GM11168 (cell line): ENCODE measurements at regions not wholly inside any gene's neighbourhood (a gene's known extent, or its start where the extent isn't known, plus 50 kb on each side); places are given as distances from the start of the nearest gene placed in this dataset.
"Not testable (repeated sequence)": the region's sequence is repeated elsewhere in the genome, so short reads cannot be mapped to it uniquely, and the experiment has no call there.

Source experiments
- in situ Hi-C: fragments of 300-500 bp; cut with MboI; formaldehyde crosslinking; loops from one replicate; pipeline ENCODE4 v1.12.0; 2022; ENCODE audit warnings: low sequenced_read_pairs; ENCODE audit not compliant: unreplicated experiment

DNA sequence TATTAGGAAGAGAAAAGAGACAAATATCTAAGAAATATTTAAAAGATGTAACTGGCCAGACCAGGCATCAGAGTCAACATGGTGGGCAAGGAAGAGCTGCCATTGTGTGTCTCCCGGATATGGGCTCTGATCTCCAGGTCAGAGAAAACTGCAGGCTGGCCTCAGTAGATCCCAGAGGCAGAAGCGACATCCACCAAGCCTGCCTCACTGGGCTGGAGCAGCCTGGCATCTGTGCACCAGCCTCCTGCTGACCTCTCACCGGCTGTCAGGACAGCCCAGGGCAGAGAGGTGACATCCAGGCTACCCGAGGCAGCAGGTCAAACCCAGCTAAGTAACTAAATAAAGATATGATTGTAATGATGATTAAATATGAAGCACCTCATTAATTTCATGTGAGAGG lies 162.8 kb upstream of the TNRC6C start:
- in situ Hi-C loops: no loop called here

DNA sequence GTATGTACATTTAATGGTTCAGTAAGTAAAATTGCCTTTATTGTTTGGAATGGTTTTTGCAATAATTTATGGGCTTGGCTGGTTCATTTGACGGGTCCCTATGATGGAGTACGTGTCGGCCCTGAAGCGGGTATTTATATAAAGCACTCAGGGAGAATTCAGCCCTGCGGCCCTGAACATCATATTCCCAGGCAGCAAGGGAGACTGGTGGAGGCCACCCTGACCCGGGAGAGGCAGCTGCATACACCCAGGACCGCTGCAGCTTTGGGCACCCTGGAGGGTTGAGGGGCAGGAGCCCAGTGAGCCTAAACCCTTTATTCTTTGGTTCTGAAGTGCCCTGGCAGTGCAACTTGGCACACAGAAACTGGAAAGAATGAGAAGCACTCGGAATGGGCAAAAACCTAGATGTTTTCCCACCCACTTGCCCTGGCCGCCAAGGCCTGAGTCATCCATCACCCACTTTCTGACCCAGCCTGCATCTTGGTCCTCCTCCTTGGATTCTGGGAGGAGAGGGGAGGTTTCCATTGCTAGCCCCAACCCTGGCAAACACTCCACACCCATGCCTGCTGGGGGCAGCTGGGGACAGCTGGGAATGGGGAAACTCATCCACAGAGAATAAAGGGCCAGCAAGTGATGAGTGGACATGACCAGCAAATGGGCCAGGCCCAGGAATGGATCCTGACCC lies 162.2 kb upstream of the TNRC6C start:
- in situ Hi-C loops: no loop called here

DNA sequence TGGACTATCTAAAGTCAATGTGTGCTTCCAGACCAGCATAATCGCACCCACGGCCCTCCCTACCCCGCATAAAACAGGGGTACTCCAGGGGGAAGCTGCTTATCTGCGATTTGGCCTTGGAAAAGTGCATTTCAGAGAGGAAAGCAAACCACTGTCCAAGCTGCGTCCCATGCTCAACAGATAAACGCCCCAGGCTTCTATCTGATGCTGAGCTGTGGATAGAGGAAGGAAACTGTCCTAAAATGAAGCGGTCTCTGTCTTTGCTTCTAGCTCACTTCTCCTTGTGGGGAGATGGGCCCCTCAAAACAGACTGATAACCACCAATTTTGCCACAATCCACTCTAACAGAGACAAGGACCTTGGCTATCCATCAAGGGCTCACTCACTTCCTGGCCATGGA lies 160.5 kb upstream of the TNRC6C start:
- in situ Hi-C loops: no loop called here

DNA sequence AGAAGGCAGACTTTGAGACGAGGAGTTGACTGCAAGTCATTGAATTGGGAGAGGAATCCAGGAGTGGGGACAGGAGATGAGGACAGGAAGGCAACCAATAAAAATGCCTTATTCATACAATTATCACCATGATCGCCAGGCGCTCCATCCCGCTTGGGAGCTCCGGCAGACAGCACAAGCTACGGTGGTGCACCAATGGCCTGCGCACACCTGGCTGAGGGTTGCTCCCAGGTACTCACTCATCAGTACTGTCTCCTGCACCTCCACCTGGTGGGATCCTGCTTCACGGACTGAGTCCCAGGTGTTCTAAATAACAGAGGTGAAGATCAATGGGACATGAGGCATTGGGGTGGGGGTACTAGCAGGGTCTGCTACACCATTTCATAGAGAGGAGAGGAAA lies 160.0 kb upstream of the TNRC6C start:
- in situ Hi-C loops: no loop called here

DNA sequence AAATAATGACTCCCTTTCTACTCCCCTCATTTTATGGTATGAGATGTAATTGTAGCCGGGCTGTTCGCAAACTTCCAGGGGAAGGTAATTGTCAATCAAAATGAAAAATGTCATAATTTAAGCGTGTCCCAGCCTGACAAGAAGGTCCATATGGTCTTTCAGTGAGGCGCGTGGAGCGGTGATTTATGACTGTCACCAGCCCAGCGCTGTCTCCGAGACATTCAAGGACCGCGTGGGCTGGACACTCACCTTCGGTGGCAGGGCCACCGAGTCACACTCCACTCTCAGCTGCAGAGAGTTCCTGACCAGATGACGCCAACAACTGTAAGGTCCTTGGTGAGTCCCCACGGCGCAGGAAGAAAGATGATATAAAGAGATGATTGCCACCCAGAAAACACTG lies 157.7 kb upstream of the TNRC6C start:
- in situ Hi-C loops: no loop called here

DNA sequence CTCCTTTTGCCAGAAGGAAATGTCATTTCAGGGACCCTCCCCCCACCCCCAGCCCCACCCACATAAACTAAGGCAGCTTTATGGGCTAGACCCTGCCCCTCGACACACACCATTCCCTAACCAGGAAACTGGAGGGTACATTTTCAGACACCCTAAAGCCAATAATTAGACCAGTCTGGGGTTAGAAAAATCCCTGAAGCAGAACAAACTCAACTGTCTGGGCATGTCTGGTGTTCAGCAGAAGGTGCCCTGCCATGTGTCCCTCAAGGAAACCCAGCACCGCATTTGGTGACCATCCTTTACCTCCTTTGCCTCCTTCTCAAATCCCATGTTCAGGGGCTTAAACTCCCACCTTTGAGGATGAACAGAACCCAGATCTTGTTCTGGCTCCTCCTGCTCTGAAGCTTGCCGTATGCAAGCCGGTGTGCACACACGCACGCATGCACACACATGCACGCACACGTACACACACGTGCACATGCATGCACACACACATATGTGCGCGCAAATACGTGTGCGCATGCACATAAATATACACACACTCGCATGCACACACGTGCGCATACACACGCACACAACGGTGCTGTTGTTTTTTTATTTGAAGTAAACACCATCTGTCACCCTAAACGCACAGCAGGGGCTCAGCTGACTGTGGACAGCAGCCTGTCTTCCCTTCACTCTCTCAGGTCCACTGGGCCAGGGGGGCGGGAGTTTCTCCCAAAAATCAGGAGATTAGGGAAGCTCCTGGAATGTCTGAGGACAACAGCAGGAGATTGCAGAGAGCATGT lies 156.8 kb upstream of the TNRC6C start:
- in situ Hi-C loops: no loop called here

DNA sequence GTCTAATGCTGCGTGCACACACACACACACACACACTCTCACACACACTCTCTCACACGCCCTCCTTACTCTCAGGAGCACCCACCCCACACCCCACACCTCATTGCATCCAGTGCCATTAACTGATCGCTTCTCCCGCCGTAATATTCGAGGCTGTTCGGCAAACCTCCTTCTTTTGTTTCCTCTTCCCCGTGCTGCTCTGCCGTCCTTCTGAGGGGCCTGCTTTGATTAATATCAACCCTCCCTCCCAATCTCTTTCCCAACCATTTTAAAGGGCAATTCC lies 156.2 kb upstream of the TNRC6C start:
- in situ Hi-C loops: no loop called here

DNA sequence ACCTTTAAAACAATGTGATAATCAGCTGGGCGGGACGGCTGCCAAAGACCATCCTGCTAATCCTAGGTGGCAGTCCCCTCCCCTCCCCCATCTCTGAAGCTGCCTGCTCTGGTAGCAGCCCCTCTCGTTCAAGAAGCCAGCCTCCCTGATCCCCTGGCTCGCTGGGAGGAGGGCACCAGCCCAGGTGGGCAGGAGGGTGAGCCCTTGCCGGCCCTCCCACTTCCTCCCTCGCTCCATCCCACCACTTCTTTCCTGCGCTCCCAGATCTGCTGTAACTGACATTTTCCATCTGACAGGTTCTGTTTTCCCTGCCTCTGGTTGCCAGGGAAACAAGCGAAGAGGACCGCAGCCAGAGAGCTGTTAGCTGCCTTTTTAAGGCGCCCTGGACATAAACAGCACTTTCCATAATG lies 155.7 kb upstream of the TNRC6C start:
- in situ Hi-C loops: no loop called here

DNA sequence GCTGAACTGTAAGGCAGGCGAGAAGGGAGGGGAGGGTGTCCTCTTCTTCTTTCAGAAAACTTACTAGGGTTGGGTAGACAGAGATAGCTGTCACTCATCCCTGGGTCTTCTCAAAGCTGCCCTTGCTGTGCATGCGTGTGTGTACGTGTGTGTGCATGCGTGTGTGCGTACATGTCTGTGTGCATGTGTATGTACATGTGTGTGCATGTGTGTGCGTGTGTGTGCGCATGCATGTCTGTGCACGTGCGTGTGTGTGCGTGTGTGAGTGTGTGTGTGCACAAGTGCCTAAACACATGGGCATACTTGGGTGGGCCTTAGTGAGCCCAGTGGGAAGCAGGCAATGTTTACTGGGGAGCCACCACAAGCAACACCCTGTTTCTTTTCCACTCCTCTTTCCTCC lies 154.8 kb upstream of the TNRC6C start:
- in situ Hi-C loops: no loop called here

DNA sequence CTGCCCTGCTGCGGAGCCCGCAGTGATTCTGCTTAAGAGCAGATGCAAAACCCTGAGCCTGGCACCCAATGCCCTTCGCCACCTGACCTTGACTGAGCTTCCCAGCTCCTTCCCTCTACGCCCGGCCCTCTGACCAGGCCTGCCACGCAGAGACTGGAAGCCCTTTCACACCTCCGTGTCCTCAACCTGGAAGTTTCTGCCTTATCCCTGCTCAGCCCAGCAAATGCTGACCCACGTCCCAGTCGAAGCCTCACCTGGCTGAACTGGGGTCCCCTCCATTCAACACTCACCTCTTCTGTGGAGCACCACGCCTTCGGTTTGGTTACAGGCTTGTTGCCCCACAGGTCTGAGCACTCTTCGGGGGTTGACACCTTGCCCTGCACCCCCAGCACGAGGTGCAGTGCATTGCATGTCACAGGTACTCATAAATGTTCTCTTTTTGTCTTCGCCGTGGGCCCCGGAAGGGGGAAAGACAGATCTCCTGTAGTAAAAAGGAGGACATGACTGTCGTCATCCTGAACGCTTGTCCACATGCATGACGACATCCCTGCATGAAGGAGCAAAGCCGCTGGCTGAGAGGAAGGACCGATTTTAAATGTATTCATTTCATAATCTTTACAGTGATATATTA lies 153.6 kb upstream of the TNRC6C start:
- in situ Hi-C loops: no loop called here

DNA sequence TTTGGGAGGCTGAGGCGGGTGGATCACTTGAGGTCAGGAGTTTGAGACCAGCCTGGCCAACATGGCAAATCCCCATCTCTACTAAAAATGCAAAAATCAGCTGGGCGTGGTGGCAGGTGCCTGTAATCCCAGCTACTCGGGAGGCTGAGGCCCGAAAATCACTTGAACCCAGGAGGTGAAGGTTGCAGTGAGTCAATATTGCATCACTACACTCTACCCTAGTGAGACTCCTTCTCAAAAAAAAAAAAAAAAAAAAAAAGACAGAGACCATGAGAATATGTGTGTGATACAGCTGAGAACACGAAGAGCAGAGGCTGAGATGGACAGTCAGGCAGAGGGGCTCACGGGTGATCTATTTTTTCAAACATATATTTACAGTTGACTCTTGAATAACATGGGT lies 152.5 kb upstream of the TNRC6C start:
- in situ Hi-C loops: not testable (repeated sequence)

DNA sequence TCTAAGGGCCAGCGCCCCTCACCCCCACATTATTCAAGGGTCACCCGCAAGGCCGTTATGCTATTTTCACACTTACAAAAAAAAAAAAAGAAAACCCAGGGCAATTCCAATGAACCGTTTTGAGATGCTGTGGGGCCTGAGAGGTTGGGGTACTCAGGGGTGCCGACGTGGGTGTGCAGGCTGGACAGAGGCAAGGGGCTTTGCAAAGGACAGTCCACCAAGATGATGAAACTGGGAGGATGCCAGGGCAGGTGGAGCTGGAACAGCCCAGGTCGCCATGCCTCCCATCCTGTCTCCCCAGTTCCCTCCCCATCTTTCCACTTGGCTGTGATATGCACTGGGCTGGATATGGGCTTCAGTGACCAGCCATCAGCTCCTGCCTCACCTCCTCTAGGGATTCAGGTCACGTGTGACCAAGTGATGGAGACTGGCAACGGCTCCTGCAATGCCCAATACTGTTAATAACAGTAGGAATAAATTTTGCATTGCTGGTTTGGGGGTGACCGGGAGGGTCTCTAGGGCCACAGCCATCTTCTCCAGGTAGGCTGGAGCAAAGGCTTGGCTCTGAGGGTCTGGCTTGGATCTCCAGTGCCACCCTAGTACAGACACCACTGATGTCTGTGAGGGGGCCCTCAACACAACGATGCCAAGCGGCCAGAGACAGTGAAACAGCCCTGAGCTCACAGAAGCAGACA lies 151.3 kb upstream of the TNRC6C start:
- in situ Hi-C loops: no loop called here

DNA sequence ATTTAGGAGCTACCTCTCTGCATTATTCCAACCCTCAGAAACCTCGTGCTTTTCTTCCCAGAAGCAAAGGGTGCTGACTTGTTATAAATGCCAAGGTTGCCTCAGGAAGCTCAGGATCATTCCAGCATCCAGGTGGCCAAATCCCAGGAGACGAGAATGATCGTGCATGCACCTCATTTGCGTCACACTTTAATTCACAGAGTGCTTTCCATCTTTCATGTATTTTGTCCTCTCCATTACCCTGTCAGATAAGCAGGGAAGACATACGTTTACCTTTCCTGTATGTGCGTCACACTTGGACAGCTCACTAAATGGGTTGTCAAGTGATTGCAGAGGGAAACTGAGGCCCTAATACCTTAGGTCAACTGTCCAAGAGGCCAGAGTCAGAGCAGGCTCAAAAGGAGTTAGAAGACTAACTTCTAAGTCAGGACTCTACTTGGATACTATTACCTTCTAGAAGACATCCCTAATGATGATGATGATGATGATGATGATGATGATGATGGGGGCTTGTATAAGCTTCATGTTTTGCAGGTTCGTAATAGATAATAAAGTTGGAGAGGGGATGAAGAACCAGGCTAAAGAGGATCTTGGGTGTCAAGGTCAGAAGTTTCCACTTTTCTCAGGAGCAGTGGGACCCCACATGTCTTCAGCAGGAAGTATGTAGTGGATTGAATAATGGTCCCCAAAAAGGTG lies 150.6 kb upstream of the TNRC6C start:
- in situ Hi-C loops: no loop called here

DNA sequence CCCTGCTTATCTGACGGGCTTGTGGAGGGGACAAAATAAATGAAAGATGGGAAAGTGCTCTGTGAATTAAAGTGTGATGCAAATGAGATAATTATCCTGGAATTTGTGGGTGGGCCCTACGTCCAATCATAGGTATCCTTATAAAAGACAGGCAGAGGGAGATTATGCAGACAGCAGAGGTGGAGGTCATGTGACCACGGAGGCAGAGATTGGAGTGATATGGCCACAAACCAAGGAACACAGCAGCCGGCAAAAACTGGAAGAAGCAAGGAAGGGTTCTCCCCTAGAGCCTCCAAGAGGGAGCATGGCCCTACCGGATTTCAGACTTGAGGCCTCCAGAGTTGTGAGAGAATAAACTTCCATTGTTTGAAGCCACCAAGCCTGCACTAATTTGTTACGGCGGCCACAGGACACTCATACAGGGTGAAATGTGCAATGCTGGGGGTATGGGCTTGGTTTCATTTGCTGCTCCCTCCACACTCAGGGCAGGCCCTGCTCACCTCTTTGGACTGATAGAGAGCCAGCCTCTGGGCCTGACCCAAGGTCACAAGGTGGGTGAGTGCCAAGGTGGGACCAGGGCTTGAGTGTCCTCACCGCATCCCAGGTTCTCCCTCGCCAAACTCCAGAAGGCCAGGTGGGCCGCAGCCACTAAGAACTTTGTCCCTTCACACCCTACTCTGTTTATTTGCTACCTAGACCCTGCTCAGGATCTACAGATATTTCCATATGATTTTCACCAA lies 149.6 kb upstream of the TNRC6C start:
- in situ Hi-C loops: no loop called here

DNA sequence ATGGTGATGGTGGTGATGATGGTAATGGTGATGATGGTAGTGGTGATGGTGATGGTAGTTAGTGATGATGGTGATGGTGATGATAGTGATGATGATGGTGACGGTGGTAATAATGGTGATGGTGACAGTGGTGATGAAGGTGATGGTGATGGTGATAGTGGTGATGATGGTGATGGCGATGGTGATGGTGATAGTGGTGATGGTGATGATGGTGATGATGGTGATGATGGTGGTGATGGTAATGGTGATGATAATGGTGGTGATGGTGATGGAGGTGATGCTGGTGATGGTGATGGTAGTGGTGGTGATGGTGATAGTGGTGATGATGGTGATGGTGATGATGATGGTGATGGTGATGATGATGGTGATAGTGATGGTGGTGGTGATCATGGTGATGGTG lies 148.7 kb upstream of the TNRC6C start:
- in situ Hi-C loops: no loop called here

DNA sequence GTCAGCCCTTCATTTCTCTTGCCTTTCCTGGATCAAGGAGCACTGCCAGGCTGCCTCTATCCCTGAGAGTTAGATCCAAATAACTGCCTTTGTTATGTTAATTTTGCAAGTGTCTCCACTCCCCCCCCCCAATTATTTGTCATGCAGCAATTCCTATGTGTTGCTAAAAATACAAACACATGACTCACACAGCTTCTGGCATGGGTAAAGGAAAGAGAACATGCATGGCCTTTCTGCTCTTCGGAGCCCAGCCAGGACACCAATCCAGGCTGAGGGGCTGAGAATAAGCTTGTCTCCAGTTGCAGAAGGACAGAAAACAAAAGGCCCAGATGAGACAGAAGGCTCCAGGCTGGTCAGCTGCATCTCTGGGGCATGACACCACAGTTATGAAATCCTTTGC lies 148.0 kb upstream of the TNRC6C start:
- in situ Hi-C loops: no loop called here

DNA sequence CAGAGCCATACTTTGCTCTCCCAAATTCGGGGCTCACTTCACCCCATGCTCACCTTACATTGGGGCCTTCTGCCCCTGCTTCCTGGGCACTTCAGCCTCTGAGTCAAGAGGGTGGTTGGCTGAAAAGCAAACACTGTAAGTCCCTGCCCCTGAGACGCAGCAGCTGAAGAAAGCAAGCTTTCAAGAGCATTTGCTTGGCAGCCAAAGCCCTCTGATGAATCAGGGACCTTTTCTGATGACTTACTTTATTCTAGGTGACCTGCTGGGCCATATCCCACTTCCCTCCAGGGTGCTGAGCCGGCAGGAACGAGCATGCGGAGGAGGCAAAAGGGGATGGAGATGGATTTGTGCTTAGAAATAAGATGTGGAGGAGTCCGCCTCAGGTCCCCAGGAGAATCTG lies 147.0 kb upstream of the TNRC6C start:
- in situ Hi-C loops: no loop called here

DNA sequence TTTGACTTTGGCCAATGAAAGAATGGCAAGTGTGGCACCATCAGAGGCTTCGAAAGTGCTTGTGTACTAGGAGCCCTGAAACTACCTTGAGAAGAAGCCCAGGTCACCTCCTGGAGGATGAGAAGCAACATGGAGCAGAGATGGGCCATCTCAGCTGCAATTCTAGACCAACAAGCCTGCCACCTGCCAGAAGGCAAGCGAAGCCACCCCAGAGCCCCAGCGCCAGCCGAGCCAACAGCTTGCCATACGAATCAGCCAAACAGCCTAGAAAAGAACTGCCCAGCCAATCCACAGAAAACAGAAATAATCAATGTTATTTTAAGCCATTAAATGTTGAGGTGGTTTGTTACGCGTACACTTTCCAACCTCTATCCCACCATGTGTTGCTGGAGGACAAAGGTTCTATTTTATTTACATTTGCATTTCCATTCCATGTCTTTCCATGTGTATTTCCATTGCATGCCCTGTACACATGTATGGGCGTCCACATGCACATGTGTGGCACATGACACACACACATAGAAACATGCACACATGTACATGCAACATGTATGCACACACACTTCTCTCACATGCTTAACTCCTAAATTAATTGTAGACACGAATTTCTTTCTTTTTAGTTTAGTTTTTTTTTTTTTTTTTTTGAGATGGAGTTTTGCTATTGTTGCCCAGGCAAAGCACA lies 144.3 kb upstream of the TNRC6C start:
- in situ Hi-C loops: no loop called here

DNA sequence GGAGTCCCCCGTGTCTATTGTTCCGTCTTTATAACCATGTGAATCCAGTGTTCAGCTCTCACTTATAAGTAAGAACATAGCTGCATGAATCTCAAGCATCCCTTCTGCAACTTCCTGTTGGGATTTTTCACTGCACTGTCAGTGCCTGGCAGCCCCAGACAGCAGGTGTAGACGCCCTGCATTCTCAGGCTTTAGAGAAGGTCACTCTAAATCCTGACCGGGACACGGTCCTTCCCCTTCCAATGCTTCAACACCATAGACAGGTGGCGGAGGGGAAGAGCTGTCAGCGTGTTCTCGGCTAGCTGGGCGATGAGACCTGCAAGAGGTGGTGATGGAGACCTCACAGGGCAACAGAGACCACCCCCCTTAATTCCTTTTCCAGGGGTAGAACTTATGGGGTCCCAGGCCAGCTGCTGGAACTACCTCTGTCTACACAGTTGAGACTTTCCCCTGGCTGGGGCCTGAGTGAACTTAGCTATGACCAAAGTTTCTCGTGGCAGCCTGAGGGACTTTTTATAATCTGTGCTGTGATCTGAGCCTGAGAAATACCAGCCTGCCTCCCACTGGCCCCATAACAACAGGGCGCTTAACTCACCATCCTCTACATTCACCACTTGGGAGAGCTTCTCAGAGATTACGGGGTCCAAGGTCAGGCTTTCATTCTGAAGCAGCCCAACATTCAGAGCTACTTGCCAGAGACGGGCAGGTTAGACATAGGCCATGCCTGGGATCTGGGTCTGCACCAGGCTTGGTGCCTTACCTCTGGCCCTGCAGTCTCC lies 143.2 kb upstream of the TNRC6C start:
- in situ Hi-C loops: no loop called here
